AG04449 (cell line): ENCODE measurements at regions not wholly inside any gene's neighbourhood (a gene's known extent, or its start where the extent isn't known, plus 50 kb on each side); places are given as distances from the start of the nearest gene placed in this dataset.

Source experiments
- CTCF ChIA-PET: fragments of 350-600 bp; formaldehyde crosslinking; extraction: SDS; loops from one replicate; lab custom pipeline; 2021; ENCODE audit warnings: antibody characterized with exemption; lab: Yijun Ruan, JAX
- POLR2A ChIA-PET: fragments of 400-600, 350-600 bp; formaldehyde crosslinking; extraction: SDS; loops from one replicate; lab custom pipeline; 2020; ENCODE audit warnings: antibody characterized with exemption, inconsistent platforms; lab: Yijun Ruan, JAX
- DNase-seq: peaks from one replicate; pipeline ENCODE4 v3.0.0-alpha.2; 2010; ENCODE audit warnings: low read depth, low spot score
- H3K4me3 ChIP-seq: 2 replicates; pipeline ENCODE4 v1.5.1; 2011; ENCODE audit warnings: low read depth, mild to moderate bottlenecking, control low read depth, low read length
- CTCF ChIP-seq: IDR thresholded peaks from one replicate; pipeline ENCODE4 v1.5.1; 2011; ENCODE audit warnings: mild to moderate bottlenecking, moderate library complexity, low read length, control low read depth, inconsistent platforms; ENCODE audit not compliant: insufficient read depth; ENCODE audit errors: missing control alignments

- POLR2A ChIA-PET: no interaction called here
- DNase-seq: no peak
- H3K4me3 ChIP-seq: no peak overlapping the region
- CTCF ChIA-PET: no interaction called here
- TF ChIP-seq CTCF: no peak
These were observed 168.7 kb downstream of the DDX1 start for GRCh38 chr2:15760232-15760910.

GRCh38 chr2:15761056-15761455 is 169.4 kb downstream of the DDX1 start:
- POLR2A ChIA-PET: no interaction called here
- no peak overlapping the region for H3K4me3 ChIP-seq
- no peak for DNase-seq
- no peak for TF ChIP-seq CTCF
- CTCF ChIA-PET: no interaction called here

GRCh38 chr2:15761910-15762309 is 170.2 kb downstream of the DDX1 start:
- CTCF ChIA-PET: no interaction called here
- no peak for DNase-seq
- no peak overlapping the region for H3K4me3 ChIP-seq
- TF ChIP-seq CTCF: no peak
- POLR2A ChIA-PET: no interaction called here

- POLR2A ChIA-PET: no interaction called here
- CTCF ChIA-PET: no interaction called here
- H3K4me3 ChIP-seq: no peak overlapping the region
- DNase-seq: no peak
- no peak for TF ChIP-seq CTCF
These were observed 170.8 kb downstream of the DDX1 start for GRCh38 chr2:15762449-15762848.

GRCh38 chr2:15763106-15763821 is 171.6 kb downstream of the DDX1 start:
- TF ChIP-seq CTCF: no peak
- CTCF ChIA-PET: no interaction called here

GRCh38 chr2:15763822-15764682 is 172.4 kb downstream of the DDX1 start:
- ChIA-PET POLR2A (no interaction called here), CTCF (no interaction called here)
- no peak for TF ChIP-seq CTCF
- DNase-seq: no peak
- no peak overlapping the region for H3K4me3 ChIP-seq

More at GRCh38 chr2:15763106-15763821, 171.6 kb downstream of the DDX1 start:
- H3K4me3 ChIP-seq: no peak overlapping the region
- no peak for DNase-seq
- POLR2A ChIA-PET: no interaction called here
